Neuronal stem cell (in vitro differentiated cells): ENCODE measurements at regions not wholly inside any gene's neighbourhood (a gene's known extent, or its start where the extent isn't known, plus 50 kb on each side); places are given as distances from the start of the nearest gene placed in this dataset.

ENCODE experiments used
- DNase-seq: peaks from one replicate; pipeline ENCODE4 v3.0.0-alpha.2; 2013; ENCODE audit warnings: low spot score
- H2AFZ ChIP-seq: one replicate; pipeline ENCODE4 v1.6.1; 2013; ENCODE audit warnings: mild to moderate bottlenecking, low read length, inconsistent platforms
- H2AK5ac ChIP-seq: 2 replicates; pipeline ENCODE4 v1.6.1; 2013; ENCODE audit warnings: low read depth, mild to moderate bottlenecking, inconsistent platforms, low read length, moderate library complexity, mixed read lengths
- H2BK120ac ChIP-seq: 2 replicates; pipeline ENCODE4 v1.6.1; 2013; ENCODE audit warnings: low read depth, mild to moderate bottlenecking, inconsistent platforms, low read length, moderate library complexity, mixed read lengths
- H2BK12ac ChIP-seq: one replicate; pipeline ENCODE4 v1.6.1; 2013; ENCODE audit warnings: low read length, inconsistent platforms
- H2BK15ac ChIP-seq: 2 replicates; pipeline ENCODE4 v1.6.1; 2013; ENCODE audit warnings: mild to moderate bottlenecking, low read length, inconsistent platforms, mixed read lengths
- H2BK5ac ChIP-seq: one replicate; pipeline ENCODE4 v1.6.1; 2013; ENCODE audit warnings: inconsistent platforms, mild to moderate bottlenecking, low read length, moderate library complexity
- H3K14ac ChIP-seq: one replicate; pipeline ENCODE4 v1.6.1; 2013; ENCODE audit warnings: low read length, inconsistent platforms
- H3K18ac ChIP-seq: 2 replicates; pipeline ENCODE4 v1.6.1; 2013; ENCODE audit warnings: low read length, inconsistent platforms
- H3K23ac ChIP-seq: 2 replicates; pipeline ENCODE4 v1.6.1; 2013; ENCODE audit warnings: low read depth, mild to moderate bottlenecking, mixed read lengths, low read length, inconsistent platforms; ENCODE audit not compliant: poor library complexity
- H3K27ac ChIP-seq: replicated peaks from 3 replicates; pipeline ENCODE4 v1.5.1; 2013; ENCODE audit warnings: low read length, inconsistent platforms
- H3K27me3 ChIP-seq, 3 experiments: 2 replicates each; pipeline ENCODE4 v1.6.1; 2013; ENCODE audit warnings: low read length in 3 of 3, mild to moderate bottlenecking in 2 of 3, inconsistent platforms in 1 of 3, low read depth in 1 of 3, mixed read lengths in 1 of 3, moderate library complexity in 1 of 3; ENCODE audit not compliant: control insufficient read depth in 3 of 3, insufficient read depth in 3 of 3
- H3K36me3 ChIP-seq, 2 donors: replicated peaks in 1 of 2; 2 replicates each; pipeline ENCODE4 v1.6.1; 2013; ENCODE audit warnings: low read length in 2 of 2; ENCODE audit not compliant: control insufficient read depth in 2 of 2, insufficient read depth in 2 of 2
- H3K4ac ChIP-seq: 2 replicates; pipeline ENCODE4 v1.6.1; 2013; ENCODE audit warnings: inconsistent platforms, mild to moderate bottlenecking, low read length, moderate library complexity
- H3K4me1 ChIP-seq, 2 donors: 1 replicate in 1 of 2; 2 replicates in 1 of 2; pipeline ENCODE4 v1.6.1; 2013; ENCODE audit warnings: low read length in 2 of 2, low read depth in 1 of 2; ENCODE audit not compliant: control insufficient read depth in 2 of 2, insufficient read depth in 1 of 2
- H3K4me2 ChIP-seq: one replicate; pipeline ENCODE4 v1.6.1; 2013; ENCODE audit warnings: mild to moderate bottlenecking, low read length, inconsistent platforms; ENCODE audit not compliant: insufficient read depth, poor library complexity, severe bottlenecking
- H3K4me3 ChIP-seq, 2 donors: 2 replicates each; pipeline ENCODE4 v1.5.1; 2013; ENCODE audit warnings: low read length in 2 of 2, mild to moderate bottlenecking in 2 of 2, inconsistent platforms in 1 of 2, moderate library complexity in 1 of 2
- H3K79me1 ChIP-seq: one replicate; pipeline ENCODE4 v1.6.1; 2013; ENCODE audit warnings: low read depth, mild to moderate bottlenecking, inconsistent platforms, low read length, moderate library complexity
- H3K9ac ChIP-seq: one replicate; pipeline ENCODE4 v1.6.1; 2013; ENCODE audit warnings: mild to moderate bottlenecking, low read depth, low read length, inconsistent platforms; ENCODE audit not compliant: poor library complexity
- H3K9me3 ChIP-seq, 2 donors: replicated peaks in 1 of 2; 2 replicates each; pipeline versions ENCODE3 to v1.6.1; 2013; ENCODE audit warnings: low read length in 2 of 2, mild to moderate bottlenecking in 2 of 2, inconsistent platforms in 1 of 2, low read depth in 1 of 2, mixed read lengths in 1 of 2, moderate library complexity in 1 of 2; ENCODE audit not compliant: control insufficient read depth in 2 of 2, insufficient read depth in 1 of 2
- H4K8ac ChIP-seq: one replicate; pipeline ENCODE4 v1.6.1; 2013; ENCODE audit warnings: low read depth, mild to moderate bottlenecking, inconsistent platforms, low read length, moderate library complexity
- H4K91ac ChIP-seq: one replicate; pipeline ENCODE4 v1.6.1; 2013; ENCODE audit warnings: low read length, low read depth, mild to moderate bottlenecking, inconsistent platforms; ENCODE audit not compliant: poor library complexity
- WGBS, 2 donors: extraction: QIAGEN DNeasy Blood & Tissue Kit; methylation state at CpG; one replicate each; pipeline ENCODE4 v1.1.7; 2013; ENCODE audit warnings: missing lambda C conversion rate in 2 of 2, mixed read lengths in 1 of 2; ENCODE audit not compliant: insufficient read length in 2 of 2, insufficient replicate concordance in 1 of 2; ENCODE audit errors: extremely low coverage in 2 of 2; 5-methylcytosine and 5-hydroxymethylcytosine counted together

GRCh38 chr5:6224406-6224805, 153.9 kb downstream of the MED10 start:
- Histone ChIP-seq H2BK120ac (no peak overlapping the region), H3K79me1 (no peaks in the 10 kb centered on the region), H3K4ac (no peak overlapping the region), H2BK5ac (no peak overlapping the region), H3K9ac (no peak overlapping the region), H3K27ac (no peak overlapping the region), H3K23ac (no peak overlapping the region), H2BK15ac (no peak overlapping the region), H3K14ac (no peak overlapping the region), H3K9me3 (peaks cover 0 to 2% of the 10 kb centered on the region in 2 donors), H3K18ac (no peak overlapping the region), H3K4me3 (no peak overlapping the region), H4K8ac (no peak overlapping the region), H2AFZ (no peak overlapping the region), H4K91ac (no peak overlapping the region), H2BK12ac (no peak overlapping the region), H3K36me3 (no peaks in the 10 kb centered on the region), H3K4me1 (peaks cover 0 to 6% of the 10 kb centered on the region in 2 donors), H2AK5ac (no peak overlapping the region), H3K4me2 (no peak overlapping the region), H3K27me3 (no peaks in the 10 kb centered on the region)
- DNase-seq = no peak
- no CpG with 5 or more reads among the region's 5 CpGs for WGBS, 2 donors

- H2BK5ac ChIP-seq = no peak overlapping the region
- no peak overlapping the region for H2BK15ac ChIP-seq
- H3K27ac ChIP-seq = no peak overlapping the region
- H3K14ac ChIP-seq = no peak overlapping the region
- no peak overlapping the region for H3K4ac ChIP-seq
- DNase-seq = no peak
- H2BK120ac ChIP-seq = no peak overlapping the region
- H4K91ac ChIP-seq = no peak overlapping the region
- no peak overlapping the region for H3K4me2 ChIP-seq
- H3K4me3 ChIP-seq = no peak overlapping the region
- H3K79me1 ChIP-seq = no peaks in the 10 kb centered on the region
- H3K18ac ChIP-seq = no peak overlapping the region
- peaks cover 0 to 6% of the 10 kb centered on the region in 2 donors for H3K4me1 ChIP-seq
- no peak overlapping the region for H2BK12ac ChIP-seq
- no CpG with 5 or more reads among the region's 2 CpGs for WGBS, 2 donors
- no peaks in the 10 kb centered on the region for H3K36me3 ChIP-seq
- H3K9ac ChIP-seq = no peak overlapping the region
- peaks cover 0 to 2% of the 10 kb centered on the region in 2 donors for H3K9me3 ChIP-seq
- H3K23ac ChIP-seq = no peak overlapping the region
- H3K27me3 ChIP-seq = no peaks in the 10 kb centered on the region
- H2AFZ ChIP-seq = no peak overlapping the region
- no peak overlapping the region for H4K8ac ChIP-seq
- H2AK5ac ChIP-seq = no peak overlapping the region
Measured at GRCh38 chr5:6222899-6223298, 155.4 kb downstream of the MED10 start.

GRCh38 chr5:6222121-6222520, 156.2 kb downstream of the MED10 start:
- Histone ChIP-seq H3K27ac (no peak overlapping the region), H4K91ac (no peak overlapping the region), H3K9ac (no peak overlapping the region), H2BK120ac (no peak overlapping the region), H2BK5ac (no peak overlapping the region), H2BK12ac (no peak overlapping the region), H4K8ac (no peak overlapping the region), H3K27me3 (no peaks in the 10 kb centered on the region), H3K18ac (no peak overlapping the region), H2AK5ac (no peak overlapping the region), H3K4me2 (no peak overlapping the region), H3K14ac (no peak overlapping the region), H2AFZ (no peak overlapping the region), H3K79me1 (no peaks in the 10 kb centered on the region), H3K4me1 (peaks cover 0 to 6% of the 10 kb centered on the region in 2 donors), H2BK15ac (no peak overlapping the region), H3K23ac (no peak overlapping the region), H3K36me3 (no peaks in the 10 kb centered on the region), H3K4me3 (no peak overlapping the region), H3K9me3 (peaks cover 0 to 2% of the 10 kb centered on the region in 2 donors), H3K4ac (no peak overlapping the region)
- no peak for DNase-seq
- no CpG with 5 or more reads among the region's 7 CpGs for WGBS, 2 donors

GRCh38 chr5:6221141-6221626, 157.2 kb downstream of the MED10 start:
- no peak overlapping the region for H3K4ac ChIP-seq
- H3K36me3 ChIP-seq = no peaks in the 10 kb centered on the region
- H3K4me2 ChIP-seq = no peak overlapping the region
- no peak overlapping the region for H3K4me3 ChIP-seq
- H2BK5ac ChIP-seq = peak overlapping the region; percentile 15
- no peak overlapping the region for H3K18ac ChIP-seq
- no peak overlapping the region for H2BK120ac ChIP-seq
- H2AK5ac ChIP-seq = peak overlapping the region; percentile 49
- DNase-seq = no peak
- no peak overlapping the region for H3K27ac ChIP-seq
- H2AFZ ChIP-seq = no peak overlapping the region
- H3K9ac ChIP-seq = no peak overlapping the region
- no peak overlapping the region for H4K91ac ChIP-seq
- no CpG with 5 or more reads among the region's 6 CpGs for WGBS, 2 donors
- H4K8ac ChIP-seq = no peak overlapping the region
- peak overlapping the region; percentile 56 for H3K14ac ChIP-seq
- peaks cover 0 to 7% of the 10 kb centered on the region in 2 donors for H3K4me1 ChIP-seq
- no peak overlapping the region for H2BK15ac ChIP-seq
- H3K23ac ChIP-seq = no peak overlapping the region
- H3K9me3 ChIP-seq = peaks cover 0 to 2% of the 10 kb centered on the region in 2 donors
- H2BK12ac ChIP-seq = no peak overlapping the region
- H3K27me3 ChIP-seq = no peaks in the 10 kb centered on the region
- no peaks in the 10 kb centered on the region for H3K79me1 ChIP-seq
